PC-3 (cell line): ENCODE measurements at regions not wholly inside any gene's neighbourhood (a gene's known extent, or its start where the extent isn't known, plus 50 kb on each side); places are given as distances from the start of the nearest gene placed in this dataset.
"Not testable (repeated sequence)": the region's sequence is repeated elsewhere in the genome, so short reads cannot be mapped to it uniquely, and the experiment has no call there.

Source experiments
- ATAC-seq: fragments of 200-7000 bp; cut with Tn5 transposase; 2 replicates; pipeline ENCODE4 v1.9.1; 2020; ENCODE audit warnings: mild to moderate bottlenecking, moderate library complexity
- BruUV-seq: library from RNA; stranded (reverse); fragments of 400-500 nt; replicated peaks from 2 replicates; lab custom pipeline; 2021; lab: Mats Ljungman, UMichigan
- CTCF ChIA-PET: fragments of 300-600 bp; sonication (Branson Sonifier 250); formaldehyde crosslinking; loops from one replicate; lab custom pipeline; 2022; ENCODE audit warnings: antibody characterized with exemption; lab: Charles Lee
- POLR2A ChIA-PET: fragments of 300-600 bp; sonication (Branson Sonifier 250); formaldehyde crosslinking; loops from one replicate; lab custom pipeline; 2022; ENCODE audit warnings: antibody characterized with exemption; ENCODE audit not compliant: unreplicated experiment; lab: Charles Lee
- DNase-seq: peaks from one replicate; pipeline ENCODE4 v3.0.0-alpha.2; 2015
- H2AFZ ChIP-seq: fragments of 300-600 bp; sonication (generic); 2 replicates; pipeline ENCODE4 v1.6.0; 2016; ENCODE audit warnings: antibody characterized with exemption, low read length
- H3F3A ChIP-seq: fragments of 300-600 bp; sonication (generic); one replicate; pipeline ENCODE4 v1.6.0; 2017; ENCODE audit warnings: antibody characterized with exemption, low read length, control low read depth, mild to moderate bottlenecking; ENCODE audit not compliant: unreplicated experiment
- H3K27ac ChIP-seq: fragments of 300-600 bp; sonication (generic); 2 replicates; pipeline ENCODE4 v1.5.1; 2016; ENCODE audit warnings: mild to moderate bottlenecking, low read length
- H3K27me3 ChIP-seq: fragments of 300-600 bp; sonication (generic); 2 replicates; pipeline ENCODE4 v1.6.1; 2016; ENCODE audit warnings: low read length, mixed read lengths
- H3K36me3 ChIP-seq: fragments of 300-600 bp; sonication (generic); 2 replicates; pipeline ENCODE4 v1.6.1; 2016; ENCODE audit warnings: low read depth, mixed run types, low read length, mixed read lengths
- H3K4me1 ChIP-seq: fragments of 300-600 bp; sonication (generic); 2 replicates; pipeline ENCODE4 v1.5.1; 2016; ENCODE audit warnings: low read length; ENCODE audit not compliant: insufficient read depth
- H3K4me2 ChIP-seq: fragments of 300-600 bp; sonication (generic); 2 replicates; pipeline ENCODE4 v1.6.0; 2016; ENCODE audit warnings: low read length
- H3K4me3 ChIP-seq: fragments of 300-600 bp; sonication (generic); 2 replicates; pipeline ENCODE4 v1.5.1; 2016; ENCODE audit warnings: mild to moderate bottlenecking, low read length, mixed read lengths
- H3K79me2 ChIP-seq: fragments of 300-600 bp; sonication (generic); 2 replicates; pipeline ENCODE4 v1.6.1; 2017; ENCODE audit warnings: low read length, mixed read lengths
- H3K9ac ChIP-seq: fragments of 300-600 bp; sonication (generic); 2 replicates; pipeline ENCODE4 v1.6.0; 2016; ENCODE audit warnings: mild to moderate bottlenecking, low read length
- H3K9me2 ChIP-seq: fragments of 300-600 bp; sonication (generic); replicated peaks from 2 replicates; pipeline ENCODE4 v1.6.1; 2016; ENCODE audit warnings: mixed run types, low read length, mixed read lengths
- H3K9me3 ChIP-seq: fragments of 300-600 bp; sonication (generic); 2 replicates; pipeline ENCODE4 v1.6.1; 2016; ENCODE audit warnings: low read length, mixed read lengths
- H4K20me1 ChIP-seq: fragments of 300-600 bp; sonication (generic); 2 replicates; pipeline ENCODE4 v1.6.1; 2016; ENCODE audit warnings: low read length, mixed read lengths
- CTCF ChIP-seq: fragments of 300-600 bp; sonication (generic); conservative IDR thresholded peaks from 2 replicates; pipeline ENCODE4 v1.5.1; 2017; ENCODE audit warnings: antibody characterized with exemption, low read depth, mild to moderate bottlenecking, low read length
- EZH2 ChIP-seq: fragments of 300-600 bp; sonication (generic); IDR thresholded peaks from one replicate; pipeline ENCODE4 v1.6.1; 2017; ENCODE audit warnings: antibody characterized with exemption, mild to moderate bottlenecking, low read length; ENCODE audit not compliant: unreplicated experiment
- EZH2phosphoT487 ChIP-seq: fragments of 300-600 bp; sonication (generic); IDR thresholded peaks from 2 replicates; pipeline ENCODE4 v1.6.1; 2018; ENCODE audit warnings: mild to moderate bottlenecking, antibody characterized with exemption, low read length, borderline replicate concordance
- intact Hi-C: fragments of 100-400 bp; cut with micrococcal nuclease; formaldehyde crosslinking; loops from 2 replicates; pipeline ENCODE4 v1.9.0; 2023

- ATAC-seq = no peak
- Histone ChIP-seq H3K79me2 (no peaks in the 10 kb centered on the region), H3K27me3 (no peaks in the 10 kb centered on the region), H3K4me1 (peaks cover 35% of the 10 kb centered on the region), H3K4me2 (no peak overlapping the region), H3K27ac (no peak overlapping the region), H3K9ac (no peak overlapping the region), H3K4me3 (no peak overlapping the region), H2AFZ (no peak overlapping the region), H3K9me2 (no peaks in the 10 kb centered on the region), H3F3A (no peaks in the 10 kb centered on the region), H3K9me3 (no peaks in the 10 kb centered on the region), H3K36me3 (no peaks in the 10 kb centered on the region), H4K20me1 (no peaks in the 10 kb centered on the region)
- no TSS peak for BruUV-seq
- intact Hi-C loops = no loop called here
- ChIA-PET CTCF (no interaction called here), POLR2A (no interaction called here)
- no peak for DNase-seq
- TF ChIP-seq EZH2phosphoT487 = no peak
- TF ChIP-seq EZH2 = no peak
- TF ChIP-seq CTCF = no peak
Observed at GRCh38 chr16:85517563-85518179, 95.5 kb upstream of the GSE1 start.

DNA sequence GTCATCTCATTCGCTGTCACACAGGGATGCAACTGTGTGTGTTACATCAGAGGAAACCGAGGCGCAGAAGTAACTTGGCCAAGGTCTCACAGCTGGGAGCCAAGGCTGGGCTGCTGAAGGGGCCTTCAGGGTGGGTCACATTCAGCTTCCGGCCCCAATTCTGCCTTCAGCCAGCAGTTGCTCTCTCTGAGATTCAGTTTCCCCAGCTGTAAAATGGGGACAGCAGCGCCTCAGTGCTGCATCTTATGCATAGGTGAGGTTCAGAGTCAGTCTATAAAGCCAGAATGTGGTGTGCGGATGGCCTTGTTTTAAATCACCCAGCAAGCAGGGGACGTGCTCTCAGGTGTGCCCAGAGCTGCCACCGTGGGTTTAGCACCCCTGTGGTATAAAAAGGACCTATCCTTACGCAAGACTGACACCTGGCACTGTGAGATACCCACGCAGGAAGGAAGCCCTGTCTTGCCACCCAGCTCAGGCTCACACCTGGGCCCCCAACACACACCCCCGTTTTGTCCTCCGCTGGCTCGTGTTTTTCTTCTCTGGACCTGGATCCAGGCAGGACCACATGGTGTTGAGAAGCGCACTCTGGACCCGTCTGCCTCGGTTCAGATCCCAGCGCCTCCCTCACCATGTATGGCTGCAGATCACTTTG is 94.6 kb upstream of the GSE1 start:
- Histone ChIP-seq H3K27ac (no peak overlapping the region), H3K4me2 (no peak overlapping the region), H3K27me3 (no peaks in the 10 kb centered on the region), H3K4me1 (peaks cover 35% of the 10 kb centered on the region), H2AFZ (no peak overlapping the region), H4K20me1 (no peaks in the 10 kb centered on the region), H3K79me2 (no peaks in the 10 kb centered on the region), H3K9me3 (no peaks in the 10 kb centered on the region), H3K9ac (no peak overlapping the region), H3K4me3 (no peak overlapping the region), H3F3A (no peaks in the 10 kb centered on the region), H3K9me2 (no peaks in the 10 kb centered on the region), H3K36me3 (no peaks in the 10 kb centered on the region)
- intact Hi-C loops = no loop called here
- ChIA-PET CTCF (no interaction called here), POLR2A (no interaction called here)
- DNase-seq (no peak), ATAC-seq (no peak)
- TF ChIP-seq EZH2phosphoT487 (no peak), CTCF (no peak), EZH2 (no peak)
- no TSS peak for BruUV-seq

DNA sequence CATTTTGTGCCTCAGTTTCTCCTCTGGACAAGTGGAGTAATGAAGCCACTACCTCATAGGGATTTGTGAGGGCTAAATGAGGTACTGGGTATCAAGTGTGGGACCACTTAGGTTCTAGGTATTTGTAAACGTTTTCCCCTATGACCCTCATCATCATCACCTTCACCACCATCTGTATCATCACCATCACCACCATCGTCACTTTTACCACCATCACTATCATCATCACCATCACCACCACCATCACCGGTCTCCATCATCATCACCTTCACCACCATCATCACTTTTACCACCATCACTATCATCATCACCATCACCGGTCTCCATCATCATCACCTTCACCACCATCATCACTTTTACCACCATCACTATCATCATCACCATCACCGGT is 94.1 kb upstream of the GSE1 start:
- H3K9me3 ChIP-seq, DNase-seq, H2AFZ ChIP-seq, H3K9me2 ChIP-seq, H3F3A ChIP-seq, POLR2A ChIA-PET, H3K36me3 ChIP-seq, ATAC-seq, H3K27ac ChIP-seq, H3K9ac ChIP-seq, intact Hi-C loops, BruUV-seq, H3K4me2 ChIP-seq, H4K20me1 ChIP-seq, H3K4me3 ChIP-seq, H3K27me3 ChIP-seq, CTCF ChIA-PET, H3K79me2 ChIP-seq: not testable (repeated sequence)
- peaks cover 37% of the 10 kb centered on the region for H3K4me1 ChIP-seq
